GM19351 (cell line): ENCODE measurements at regions not wholly inside any gene's neighbourhood (a gene's known extent, or its start where the extent isn't known, plus 50 kb on each side); places are given as distances from the start of the nearest gene placed in this dataset.

Experiments used
- ATAC-seq: cut with Tn5 transposase; IDR thresholded peaks from one replicate; pipeline ENCODE4 v1.9.1; 2021; ENCODE audit warnings: mild to moderate bottlenecking, moderate library complexity; ENCODE audit not compliant: unreplicated experiment

GRCh38 chr9:89826186-89826585 is 221.4 kb downstream of the GADD45G start:
- ATAC-seq = no peak

- ATAC-seq = no peak
Measured at GRCh38 chr9:89829346-89829745, 224.5 kb downstream of the GADD45G start.

GRCh38 chr9:89835666-89836065 is 230.9 kb downstream of the GADD45G start:
- no peak for ATAC-seq

- ATAC-seq = no peak
Measured at GRCh38 chr9:89837162-89837933, 232.5 kb downstream of the GADD45G start.

GRCh38 chr9:89837934-89838310 is 233.1 kb downstream of the GADD45G start:
- ATAC-seq = no peak

GRCh38 chr9:89838621-89839020 is 233.8 kb downstream of the GADD45G start:
- ATAC-seq = no peak

- no peak for ATAC-seq
Measured at GRCh38 chr9:89839449-89839848, 234.6 kb downstream of the GADD45G start.

GRCh38 chr9:89839952-89840351 is 235.1 kb downstream of the GADD45G start:
- no peak for ATAC-seq

- ATAC-seq = no peak
Measured at GRCh38 chr9:89841456-89841855, 236.6 kb downstream of the GADD45G start.

GRCh38 chr9:89842267-89842768 is 237.5 kb downstream of the GADD45G start:
- ATAC-seq = no peak

GRCh38 chr9:89843074-89843473 is 238.3 kb downstream of the GADD45G start:
- ATAC-seq = no peak

GRCh38 chr9:89843591-89843990 is 238.8 kb downstream of the GADD45G start:
- no peak for ATAC-seq

- ATAC-seq = no peak
Measured at GRCh38 chr9:89844075-89844474, 239.3 kb downstream of the GADD45G start.

GRCh38 chr9:89844535-89844934 is 239.7 kb downstream of the GADD45G start:
- no peak for ATAC-seq

GRCh38 chr9:89845321-89845720 is 240.5 kb downstream of the GADD45G start:
- no peak for ATAC-seq

- no peak for ATAC-seq
Measured at GRCh38 chr9:89845862-89846261, 241.1 kb downstream of the GADD45G start.

- no peak for ATAC-seq
Measured at GRCh38 chr9:89848060-89849040, 243.5 kb downstream of the GADD45G start.

GRCh38 chr9:89849096-89849495 is 244.3 kb downstream of the GADD45G start:
- ATAC-seq = no peak

- no peak for ATAC-seq
Measured at GRCh38 chr9:89850153-89850552, 245.3 kb downstream of the GADD45G start.

GRCh38 chr9:89850631-89851325 is 246.0 kb downstream of the GADD45G start:
- ATAC-seq = no peak

GRCh38 chr9:89853161-89853560 is 248.3 kb downstream of the GADD45G start:
- ATAC-seq = no peak
